ENCODE measurements at regions not wholly inside any gene's neighbourhood (a gene's known extent, or its start where the extent isn't known, plus 50 kb on each side); places are given as distances from the start of the nearest gene placed in this dataset.

- Histone ChIP-seq H3K36me3 (ENCODE audit: control insufficient read depth, insufficient read depth, low read length) (no peaks in the 10 kb centered on the region), H3K4me2 (ENCODE audit: insufficient read depth, low read length) (no peak overlapping the region), H3K4me1 (replicated peaks in 1 of 2; ENCODE audit: control insufficient read depth in 2 of 2, insufficient read depth in 2 of 2, low read length in 2 of 2) (no peaks in the 10 kb centered on the region), H3K4me3 (no peak overlapping the region), H3K9me3 (replicated peaks; ENCODE audit: control insufficient read depth, insufficient read depth, low read depth, low read length) (no peaks in the 10 kb centered on the region), H2AFZ (ENCODE audit: low read depth, low read length) (no peak overlapping the region), H3K27ac (ENCODE audit: extremely low read depth, low read depth, low read length) (no peak overlapping the region), H3K9me1 (ENCODE audit: control insufficient read depth, insufficient read depth, low read length) (no peaks in the 10 kb centered on the region), H3K27me3 (ENCODE audit: control insufficient read depth in 2 of 2, insufficient read depth in 2 of 2, low read length in 2 of 2) (peaks cover 15 to 22% of the 10 kb centered on the region in 2 experiments; a peak in 4 of 5 replicates), H4K20me1 (replicated peaks; ENCODE audit: control insufficient read depth, insufficient read depth, low read length) (no peaks in the 10 kb centered on the region), H3K9ac (ENCODE audit: insufficient read depth in 1 of 2, low read depth in 2 of 2, low read length in 2 of 2) (no peak overlapping the region), H3K79me2 (ENCODE audit: control insufficient read depth, insufficient read depth, low read length) (no peaks in the 10 kb centered on the region)
- intact Hi-C loops (cut with micrococcal nuclease) (no loop called here), in situ Hi-C loops (cut with MboI) (no loop called here)
- ChIA-PET POLR2A (no interaction called here), CTCF (ENCODE audit: low intra/inter-chr PET ratio) (no interaction called here)
- FAIRE-seq (no peak), DNase-seq (ENCODE audit: extremely low read depth in 1 of 4, low spot score in 3 of 4) (no peak), ATAC-seq (no peak)
- WGBS (ENCODE audit: insufficient coverage, low coverage, missing lambda C conversion rate), result 0% methylated on average over 1 of the region's 1 CpG
- no TSS peak for BruUV-seq (replicated peaks)
- no peak for TF ChIP-seq SIN3A (IDR thresholded peaks at IDR 0.05; ENCODE audit: borderline replicate concordance in 2 of 2, control insufficient read depth in 1 of 2, low read depth in 2 of 2, low read length in 2 of 2)
- no peak for TF ChIP-seq THRAP3 (IDR thresholded peaks at IDR 0.05; ENCODE audit: borderline replicate concordance)
- TF ChIP-seq FOXK2 (conservative IDR thresholded peaks at IDR 0.05 in 1 of 2, IDR thresholded peaks at IDR 0.05 in 1 of 2; ENCODE audit: low read depth in 2 of 2), result no peak
- no peak for TF ChIP-seq SRSF3 (IDR thresholded peaks at IDR 0.05; ENCODE audit: insufficient read depth, low read length)
- TF ChIP-seq ZNF174 (CRISPR knock-in tag; IDR thresholded peaks at IDR 0.05), result no peak
- TF ChIP-seq BRCA1 (IDR thresholded peaks at IDR 0.05), result no peak
- TF ChIP-seq BRCA1 (CRISPR knock-in tag; IDR thresholded peaks at IDR 0.05), result no peak
Measured at GRCh38 chr3:150149651-150150051, 179.0 kb upstream of the PFN2 start.

- Histone ChIP-seq H3K9ac (ENCODE audit: insufficient read depth in 1 of 2, low read depth in 2 of 2, low read length in 2 of 2) (no peak overlapping the region), H3K27me3 (ENCODE audit: control insufficient read depth in 2 of 2, insufficient read depth in 2 of 2, low read length in 2 of 2) (peaks cover 15 to 22% of the 10 kb centered on the region in 2 experiments; a peak in 4 of 5 replicates), H3K4me1 (replicated peaks in 1 of 2; ENCODE audit: control insufficient read depth in 2 of 2, insufficient read depth in 2 of 2, low read length in 2 of 2) (no peaks in the 10 kb centered on the region), H3K9me3 (replicated peaks; ENCODE audit: control insufficient read depth, insufficient read depth, low read depth, low read length) (no peaks in the 10 kb centered on the region), H3K36me3 (ENCODE audit: control insufficient read depth, insufficient read depth, low read length) (no peaks in the 10 kb centered on the region), H3K79me2 (ENCODE audit: control insufficient read depth, insufficient read depth, low read length) (no peaks in the 10 kb centered on the region), H3K9me1 (ENCODE audit: control insufficient read depth, insufficient read depth, low read length) (no peaks in the 10 kb centered on the region), H3K4me2 (ENCODE audit: insufficient read depth, low read length) (no peak overlapping the region), H2AFZ (ENCODE audit: low read depth, low read length) (no peak overlapping the region), H3K4me3 (no peak overlapping the region), H3K27ac (ENCODE audit: extremely low read depth, low read depth, low read length) (no peak overlapping the region), H4K20me1 (replicated peaks; ENCODE audit: control insufficient read depth, insufficient read depth, low read length) (no peaks in the 10 kb centered on the region)
- BruUV-seq (replicated peaks), result no TSS peak
- intact Hi-C loops (cut with micrococcal nuclease), result no loop called here
- in situ Hi-C loops (cut with MboI), result no loop called here
- TF ChIP-seq ETV1 (tag; conservative IDR thresholded peaks at IDR 0.05; ENCODE audit: low read depth) (no peak), ZZZ3 (IDR thresholded peaks at IDR 0.05) (no peak), VEZF1 (CRISPR knock-in tag; IDR thresholded peaks at IDR 0.05) (no peak), ATF3 (IDR thresholded peaks at IDR 0.05) (no peak), ATF3 (CRISPR knock-in tag; conservative IDR thresholded peaks at IDR 0.05) (no peak), MLLT1 (IDR thresholded peaks at IDR 0.05) (no peak), U2AF1 (optimal IDR thresholded peaks at IDR 0.05; ENCODE audit: low read depth, low read length) (no peak)
- DNase-seq (ENCODE audit: extremely low read depth in 1 of 4, low spot score in 3 of 4) (no peak), ATAC-seq (no peak), FAIRE-seq (no peak)
- ChIA-PET CTCF (ENCODE audit: low intra/inter-chr PET ratio) (no interaction called here), POLR2A (no interaction called here)
- 4% methylated on average over 5 of the region's 5 CpGs for WGBS (ENCODE audit: insufficient coverage, low coverage, missing lambda C conversion rate)
Measured at GRCh38 chr3:150148227-150148626, 177.5 kb upstream of the PFN2 start.
